NCI-H446 treated with DMSO at 0.1 percent for 48 hours (cell line): ENCODE measurements at regions not wholly inside any gene's neighbourhood (a gene's known extent, or its start where the extent isn't known, plus 50 kb on each side); places are given as distances from the start of the nearest gene placed in this dataset.
"Not testable (repeated sequence)": the region's sequence is repeated elsewhere in the genome, so short reads cannot be mapped to it uniquely, and the experiment has no call there.

Experiments used
- DNase-seq: peaks from one replicate; lab custom pipeline; 2025; lab: John Stamatoyannopoulos, UW

GRCh38 chr10:117748058-117748457, 205.5 kb downstream of the EMX2 start:
- no peak for DNase-seq

- no peak for DNase-seq
These were observed 208.1 kb downstream of the EMX2 start for GRCh38 chr10:117750616-117751015.

- no peak for DNase-seq
These were observed 208.7 kb downstream of the EMX2 start for GRCh38 chr10:117751259-117751658.

- DNase-seq: no peak
These were observed 209.6 kb downstream of the EMX2 start for GRCh38 chr10:117752103-117752502.

GRCh38 chr10:117754770-117755658, 212.5 kb downstream of the EMX2 start:
- DNase-seq: no peak

GRCh38 chr10:117755659-117756014, 213.1 kb downstream of the EMX2 start:
- DNase-seq: no peak

GRCh38 chr10:117757086-117757720, 214.7 kb downstream of the EMX2 start:
- no peak for DNase-seq

GRCh38 chr10:117759266-117759665, 216.7 kb downstream of the EMX2 start:
- DNase-seq: no peak

- DNase-seq: no peak
These were observed 219.1 kb downstream of the EMX2 start for GRCh38 chr10:117761695-117762094.

GRCh38 chr10:117762126-117762818, 219.7 kb downstream of the EMX2 start:
- DNase-seq: no peak

GRCh38 chr10:117762819-117763172, 220.2 kb downstream of the EMX2 start:
- no peak for DNase-seq

- no peak for DNase-seq
These were observed 221.0 kb downstream of the EMX2 start for GRCh38 chr10:117763528-117763927.

- DNase-seq: no peak
These were observed 225.9 kb downstream of the EMX2 start for GRCh38 chr10:117768333-117769042.

GRCh38 chr10:117775526-117775925, 233.0 kb downstream of the EMX2 start:
- DNase-seq: no peak

GRCh38 chr10:117777222-117777621, 234.7 kb downstream of the EMX2 start:
- DNase-seq: not testable (repeated sequence)

GRCh38 chr10:117778241-117778640, 235.7 kb downstream of the EMX2 start:
- no peak for DNase-seq

GRCh38 chr10:117780411-117780810, 237.9 kb downstream of the EMX2 start:
- DNase-seq: no peak

- no peak for DNase-seq
These were observed 238.8 kb downstream of the EMX2 start for GRCh38 chr10:117781216-117781831.

GRCh38 chr10:117782276-117782675, 239.7 kb downstream of the EMX2 start:
- no peak for DNase-seq

GRCh38 chr10:117783698-117784395, 241.3 kb downstream of the EMX2 start:
- no peak for DNase-seq

GRCh38 chr10:117784776-117785175, 242.2 kb downstream of the EMX2 start:
- no peak for DNase-seq
